GM08714 (cell line): ENCODE measurements at regions not wholly inside any gene's neighbourhood (a gene's known extent, or its start where the extent isn't known, plus 50 kb on each side); places are given as distances from the start of the nearest gene placed in this dataset.

Experiments
- H3K4me3 ChIP-seq: fragments of 200-500 bp; sonication (Bioruptor generic); 2 replicates; pipeline ENCODE4 v1.5.1; 2014; ENCODE audit warnings: mild to moderate bottlenecking, low read length, inconsistent platforms
- ZNF274 ChIP-seq: IDR thresholded peaks from 2 replicates; pipeline ENCODE4 v1.6.1; 2012; ENCODE audit warnings: mild to moderate bottlenecking, low read depth, low read length

GRCh38 chr5:8752595-8752994 lies 793.3 kb downstream of the SEMA5A start:
- TF ChIP-seq ZNF274 = no peak

DNA sequence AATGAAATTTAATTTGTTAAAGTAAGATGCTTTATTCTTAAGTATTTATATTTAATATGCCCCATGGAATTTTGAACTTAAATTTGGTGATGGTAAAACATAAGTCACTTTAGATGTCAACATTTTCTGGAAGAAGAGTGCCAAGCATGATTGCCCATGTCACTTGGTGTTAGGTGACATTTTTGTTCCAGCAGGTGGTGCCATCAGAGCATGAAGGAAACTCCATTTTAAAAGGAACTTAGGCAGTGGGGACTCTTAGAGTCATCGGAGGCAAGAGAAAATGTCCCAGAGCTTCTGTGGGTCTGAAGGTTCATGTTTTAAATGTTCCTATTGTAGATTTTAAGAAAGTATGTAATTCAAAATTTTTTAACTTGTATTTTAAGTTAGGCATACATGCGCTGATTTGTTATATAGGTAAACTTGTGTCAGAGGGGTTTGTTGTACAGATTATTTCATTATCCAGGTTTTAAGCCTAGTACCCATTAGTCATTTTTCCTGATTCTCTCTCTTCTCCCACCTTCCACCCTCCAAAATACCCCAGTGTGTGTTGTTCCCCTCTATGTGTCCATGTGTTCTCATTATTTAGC lies 789.3 kb downstream of the SEMA5A start:
- no peak overlapping the region for H3K4me3 ChIP-seq
- no peak for TF ChIP-seq ZNF274

More at GRCh38 chr5:8752595-8752994, 793.3 kb downstream of the SEMA5A start:
- H3K4me3 ChIP-seq = no peak overlapping the region

DNA sequence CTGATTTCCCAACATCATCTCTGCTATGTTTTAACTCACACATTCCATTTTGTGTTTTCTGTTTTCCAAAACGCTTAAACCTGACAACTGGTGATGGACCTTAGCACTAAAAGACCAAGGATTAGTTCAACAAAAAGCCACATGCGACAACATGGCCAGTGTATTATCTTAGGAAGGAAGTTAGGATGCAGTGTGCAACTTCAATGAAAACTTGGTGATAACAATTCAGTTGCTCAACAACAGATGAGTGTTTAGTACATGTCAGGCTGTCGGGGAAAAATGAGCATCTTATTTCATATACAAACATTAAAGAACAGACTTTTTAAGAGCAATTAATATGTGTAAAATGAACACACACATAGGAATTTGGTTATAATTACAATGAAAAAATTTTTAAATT lies 780.0 kb downstream of the SEMA5A start:
- no peak overlapping the region for H3K4me3 ChIP-seq
- no peak for TF ChIP-seq ZNF274

DNA sequence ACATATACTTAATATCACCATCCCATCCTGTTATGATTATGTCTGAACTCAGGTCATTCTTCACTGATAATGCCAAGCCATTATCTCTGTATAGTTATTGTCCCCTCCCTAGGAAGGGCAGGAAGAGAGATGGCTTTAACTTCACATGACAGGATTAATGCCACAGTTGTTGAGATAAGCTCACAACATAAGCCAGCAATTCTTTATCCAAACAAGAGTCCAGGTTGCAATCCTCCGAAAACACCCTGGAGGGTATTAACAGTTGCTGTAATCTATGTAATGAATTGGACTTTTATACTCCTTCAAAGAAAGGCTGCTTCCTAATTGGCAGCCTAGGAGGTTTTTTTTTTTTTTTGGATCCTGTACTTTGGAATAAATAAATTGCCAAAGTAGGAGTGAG lies 779.4 kb downstream of the SEMA5A start:
- no peak for TF ChIP-seq ZNF274
- no peak overlapping the region for H3K4me3 ChIP-seq

DNA sequence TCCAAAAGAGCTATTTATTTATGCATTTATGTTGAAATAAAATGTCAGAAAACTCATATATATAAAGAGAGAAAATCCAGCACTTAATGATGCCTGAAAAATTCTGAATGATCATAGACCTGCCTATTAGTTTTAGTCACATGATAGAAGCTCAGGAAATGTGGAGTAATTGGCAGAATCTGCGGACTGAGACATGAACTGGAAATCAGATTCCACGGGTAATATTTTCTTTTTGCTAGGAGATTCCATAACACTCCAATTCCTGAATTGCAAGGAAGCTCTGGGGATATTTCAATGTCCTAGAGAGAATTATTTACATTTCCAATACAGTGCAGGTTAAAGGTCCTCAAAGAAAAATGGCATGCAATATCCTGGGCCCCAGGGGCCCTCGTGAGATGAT lies 778.8 kb downstream of the SEMA5A start:
- no peak for TF ChIP-seq ZNF274
- no peak overlapping the region for H3K4me3 ChIP-seq

DNA sequence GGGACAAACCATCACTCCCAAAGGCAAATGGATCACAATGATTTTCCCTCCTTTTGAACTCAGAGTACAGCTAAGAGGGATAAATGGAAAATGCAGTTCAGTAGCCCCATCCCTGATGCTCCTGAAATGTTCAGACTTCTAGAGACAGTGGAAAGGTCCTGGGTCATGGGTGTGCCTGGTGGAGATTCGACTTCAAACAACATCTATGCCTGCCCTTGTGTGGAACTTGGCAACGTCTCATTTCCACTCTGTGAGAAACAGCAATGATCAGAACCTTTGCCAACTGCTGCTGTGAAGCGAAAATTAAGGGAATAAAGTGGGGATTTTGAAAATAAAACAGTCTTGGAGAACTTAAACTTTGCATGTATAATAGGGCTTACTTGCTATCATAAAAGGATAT lies 778.1 kb downstream of the SEMA5A start:
- TF ChIP-seq ZNF274 = no peak
- no peak overlapping the region for H3K4me3 ChIP-seq

GRCh38 chr5:8769631-8770030 lies 776.2 kb downstream of the SEMA5A start:
- TF ChIP-seq ZNF274 = no peak
- no peak overlapping the region for H3K4me3 ChIP-seq

DNA sequence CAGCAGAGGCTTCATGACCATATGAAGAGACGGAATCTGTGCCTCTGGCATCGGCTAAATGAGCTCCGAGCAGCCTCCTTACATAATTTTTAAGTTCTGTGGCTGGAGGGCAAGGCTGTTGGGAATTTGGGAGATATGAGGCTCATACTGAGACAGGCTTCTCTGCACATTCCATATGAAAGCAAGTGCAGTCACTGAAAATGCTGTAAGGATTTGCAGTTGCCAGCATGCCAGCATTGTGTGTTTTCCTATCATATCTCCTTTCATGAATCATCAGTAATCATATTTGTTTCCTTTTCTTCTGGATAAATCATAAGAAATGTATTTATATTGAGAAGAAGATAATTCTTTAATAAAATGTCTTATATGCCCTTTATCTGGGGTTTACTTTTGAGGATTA lies 775.4 kb downstream of the SEMA5A start:
- TF ChIP-seq ZNF274 = no peak
- H3K4me3 ChIP-seq = no peak overlapping the region

- H3K4me3 ChIP-seq = no peak overlapping the region
- no peak for TF ChIP-seq ZNF274
Observed at GRCh38 chr5:8773046-8773615, 772.7 kb downstream of the SEMA5A start.

DNA sequence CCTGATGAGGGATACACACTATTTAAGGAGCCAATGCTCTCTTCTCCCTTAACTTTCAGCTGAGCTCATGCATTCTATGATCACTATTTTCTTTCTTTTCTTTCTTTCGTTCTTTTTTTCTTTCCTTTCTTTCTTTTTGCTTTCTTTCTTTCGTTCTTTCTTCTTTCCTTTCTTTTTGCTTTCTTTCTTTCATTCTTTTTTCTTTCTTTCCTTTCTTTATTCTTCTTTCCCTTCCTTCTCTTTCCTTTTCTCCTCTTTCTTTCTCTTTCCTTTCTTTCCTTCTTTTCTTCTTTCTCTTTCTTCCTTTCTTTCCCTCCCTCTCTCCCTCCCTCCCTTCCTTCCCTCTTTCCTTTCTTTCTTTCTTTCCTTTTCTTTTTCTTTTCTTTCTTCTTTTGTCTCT lies 761.2 kb downstream of the SEMA5A start:
- H3K4me3 ChIP-seq = no peak overlapping the region
- no peak for TF ChIP-seq ZNF274

DNA sequence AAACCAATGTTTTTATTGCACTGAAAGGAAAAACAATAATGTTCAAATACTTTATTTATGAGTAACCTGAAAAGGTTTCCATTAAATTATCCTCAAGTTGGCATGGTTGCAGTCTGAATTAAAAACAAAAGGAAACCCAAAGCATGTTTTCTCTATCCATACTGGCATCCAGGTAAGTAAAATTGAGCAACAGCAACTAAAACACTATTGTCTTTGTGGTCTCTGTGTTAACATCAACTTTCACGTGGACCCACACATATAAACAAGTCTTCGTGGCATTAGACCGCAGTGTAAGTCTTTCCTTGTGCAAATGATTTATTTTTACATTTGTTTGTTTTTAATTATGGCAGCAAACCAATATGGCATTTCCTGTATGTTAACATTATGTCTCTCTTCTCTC lies 757.6 kb downstream of the SEMA5A start:
- H3K4me3 ChIP-seq = no peak overlapping the region

DNA sequence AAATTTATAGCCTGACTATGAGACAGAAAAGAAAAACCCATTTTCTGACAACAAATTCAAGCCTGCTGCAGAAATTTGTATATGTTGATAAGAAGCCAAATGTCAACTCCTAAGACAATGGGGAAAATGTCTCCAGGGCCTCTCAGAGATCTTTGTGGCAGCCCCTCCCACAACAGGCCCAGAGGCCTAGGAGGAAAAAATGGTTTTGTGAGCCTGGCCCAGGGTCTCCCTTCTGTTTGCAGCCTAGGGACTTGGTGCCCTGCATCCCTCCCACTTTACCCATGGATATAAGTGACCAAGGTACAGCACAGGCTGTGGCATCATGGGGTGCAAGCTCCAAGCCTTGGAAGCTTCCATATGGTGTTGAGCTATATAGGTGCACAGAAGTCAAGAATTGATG lies 740.2 kb downstream of the SEMA5A start:
- H3K4me3 ChIP-seq = no peak overlapping the region
- no peak for TF ChIP-seq ZNF274

More for the DNA sequence above, 757.6 kb downstream of the SEMA5A start:
- TF ChIP-seq ZNF274 = no peak

- no peak for TF ChIP-seq ZNF274
- H3K4me3 ChIP-seq = no peak overlapping the region
Observed at GRCh38 chr5:8807636-8808035, 738.2 kb downstream of the SEMA5A start.

- H3K4me3 ChIP-seq = no peak overlapping the region
- TF ChIP-seq ZNF274 = no peak
Observed at GRCh38 chr5:8811581-8811980, 734.3 kb downstream of the SEMA5A start.

DNA sequence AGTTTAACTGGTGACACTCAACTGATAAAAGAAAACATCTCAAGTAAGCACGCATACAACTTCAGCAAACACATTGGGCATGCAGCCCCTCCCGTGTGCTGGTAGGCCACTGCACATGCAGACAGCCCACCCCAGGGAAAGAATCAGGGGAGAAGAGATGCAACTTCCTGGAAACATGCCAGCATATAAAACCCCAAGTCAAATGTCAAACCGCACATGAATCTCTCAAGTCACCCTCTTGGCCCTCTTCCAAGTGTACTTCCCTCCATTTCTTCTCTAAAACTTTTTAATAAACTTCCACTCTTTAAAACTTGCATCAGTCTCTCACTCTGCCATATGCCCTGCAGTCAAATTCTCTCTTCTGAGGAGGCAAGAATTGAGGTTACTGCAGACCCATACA lies 732.7 kb downstream of the SEMA5A start:
- TF ChIP-seq ZNF274 = no peak
- H3K4me3 ChIP-seq = no peak overlapping the region

DNA sequence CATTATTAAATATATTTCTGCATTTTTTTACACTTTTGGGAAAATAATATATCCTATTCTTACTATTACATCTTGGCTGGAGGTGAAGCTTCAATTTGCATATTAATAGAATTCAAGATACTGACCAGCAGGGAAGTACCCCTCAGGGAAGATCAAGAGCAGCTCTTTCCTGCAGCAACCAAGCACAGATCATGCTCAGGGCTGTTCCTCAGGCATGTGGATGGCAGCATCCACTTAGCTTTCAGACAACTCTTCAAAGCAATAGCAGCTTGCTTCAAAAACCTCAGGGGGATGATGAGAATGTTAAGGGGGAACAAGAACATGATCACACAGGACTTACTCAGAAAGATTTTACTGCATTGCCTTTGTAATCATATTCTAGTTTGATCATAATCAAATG lies 731.8 kb downstream of the SEMA5A start:
- no peak overlapping the region for H3K4me3 ChIP-seq
- no peak for TF ChIP-seq ZNF274
